GM06990 (cell line): ENCODE measurements at regions not wholly inside any gene's neighbourhood (a gene's known extent, or its start where the extent isn't known, plus 50 kb on each side); places are given as distances from the start of the nearest gene placed in this dataset.

ENCODE experiments used
- DNase-seq: peaks from one replicate; pipeline ENCODE4 v3.0.0-alpha.2; 2011; ENCODE audit not compliant: insufficient read length; ENCODE audit errors: extremely low read depth
- H3K27me3 ChIP-seq: replicated peaks from 2 replicates; pipeline ENCODE4 v1.6.0; 2011; ENCODE audit warnings: low read length; ENCODE audit not compliant: control insufficient read depth, insufficient read depth
- H3K36me3 ChIP-seq: 2 replicates; pipeline ENCODE4 v1.5.1; 2011; ENCODE audit warnings: low read length; ENCODE audit not compliant: control insufficient read depth, insufficient read depth
- H3K4me3 ChIP-seq: replicated peaks from 2 replicates; pipeline ENCODE4 v1.5.1; 2011; ENCODE audit warnings: low read depth, mild to moderate bottlenecking, control low read depth, low read length
- CTCF ChIP-seq: IDR thresholded peaks from 2 replicates; pipeline ENCODE4 v1.5.1; 2011; ENCODE audit warnings: low read length, control low read depth, mild to moderate bottlenecking, inconsistent platforms; ENCODE audit not compliant: insufficient read depth, poor library complexity, severe bottlenecking

- Histone ChIP-seq H3K4me3 (no peak overlapping the region), H3K27me3 (no peaks in the 10 kb centered on the region), H3K36me3 (no peaks in the 10 kb centered on the region)
- no peak for DNase-seq
- no peak for TF ChIP-seq CTCF
Measured at GRCh38 chr3:106367496-106367895, 498.7 kb upstream of the CBLB start.

GRCh38 chr3:106371221-106371970, 502.6 kb upstream of the CBLB start:
- TF ChIP-seq CTCF, result no peak
- no peak overlapping the region for H3K4me3 ChIP-seq
- DNase-seq, result no peak
- no peaks in the 10 kb centered on the region for H3K27me3 ChIP-seq
- no peaks in the 10 kb centered on the region for H3K36me3 ChIP-seq

GRCh38 chr3:106371971-106372805, 503.4 kb upstream of the CBLB start:
- Histone ChIP-seq H3K27me3 (no peaks in the 10 kb centered on the region), H3K36me3 (no peaks in the 10 kb centered on the region), H3K4me3 (no peak overlapping the region)
- no peak for DNase-seq
- no peak for TF ChIP-seq CTCF

- Histone ChIP-seq H3K27me3 (no peaks in the 10 kb centered on the region), H3K4me3 (no peak overlapping the region), H3K36me3 (no peaks in the 10 kb centered on the region)
- no peak for TF ChIP-seq CTCF
- no peak for DNase-seq
Measured at GRCh38 chr3:106372806-106373190, 504.0 kb upstream of the CBLB start.

GRCh38 chr3:106376016-106376570, 507.3 kb upstream of the CBLB start:
- Histone ChIP-seq H3K4me3 (no peak overlapping the region), H3K27me3 (no peaks in the 10 kb centered on the region), H3K36me3 (no peaks in the 10 kb centered on the region)
- TF ChIP-seq CTCF, result no peak
- no peak for DNase-seq
